GM18520 (cell line): ENCODE measurements at regions not wholly inside any gene's neighbourhood (a gene's known extent, or its start where the extent isn't known, plus 50 kb on each side); places are given as distances from the start of the nearest gene placed in this dataset.
"Not testable (repeated sequence)": the region's sequence is repeated elsewhere in the genome, so short reads cannot be mapped to it uniquely, and the experiment has no call there.

Experiments
- ATAC-seq: cut with Tn5 transposase; IDR thresholded peaks from one replicate; pipeline ENCODE4 v1.9.1; 2021; ENCODE audit not compliant: unreplicated experiment

DNA sequence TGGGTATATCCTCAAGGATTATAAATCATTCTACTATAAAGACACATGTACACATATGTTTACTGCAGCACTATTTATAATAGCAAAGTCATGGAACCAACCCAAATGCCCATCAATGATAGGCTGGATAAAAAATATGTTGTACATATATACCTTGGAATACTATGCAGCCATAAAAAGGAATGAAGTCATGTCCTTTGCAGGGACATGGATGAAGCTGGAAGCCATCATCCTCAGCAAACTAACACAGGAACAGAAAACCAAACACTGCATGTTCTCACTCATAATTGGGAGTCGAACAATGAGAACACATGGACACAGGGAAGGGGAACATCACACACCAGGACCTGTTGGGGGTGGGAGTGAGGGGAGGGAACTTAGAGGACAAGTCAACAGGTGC is 715.0 kb upstream of the ADGRB3 start:
- ATAC-seq: not testable (repeated sequence)

DNA sequence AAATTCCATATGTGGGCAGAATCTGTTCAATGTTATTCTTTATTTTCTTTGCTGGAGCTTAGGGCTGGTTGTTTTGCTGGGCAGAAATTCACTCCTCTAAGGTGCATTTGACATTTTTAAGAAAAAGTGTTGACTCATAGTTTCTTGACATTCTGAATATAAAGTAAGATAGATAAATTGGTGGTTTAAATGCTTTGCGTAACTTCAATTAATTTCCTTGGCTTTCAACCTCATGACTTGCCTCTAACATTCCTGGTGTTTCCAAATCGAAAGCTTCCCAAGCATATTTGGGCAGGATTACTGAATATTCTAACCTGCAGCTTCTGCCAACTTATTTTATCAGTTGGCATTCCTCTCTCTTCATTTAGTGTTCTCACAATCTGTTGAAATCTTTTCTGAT is 718.7 kb upstream of the ADGRB3 start:
- ATAC-seq: no peak

DNA sequence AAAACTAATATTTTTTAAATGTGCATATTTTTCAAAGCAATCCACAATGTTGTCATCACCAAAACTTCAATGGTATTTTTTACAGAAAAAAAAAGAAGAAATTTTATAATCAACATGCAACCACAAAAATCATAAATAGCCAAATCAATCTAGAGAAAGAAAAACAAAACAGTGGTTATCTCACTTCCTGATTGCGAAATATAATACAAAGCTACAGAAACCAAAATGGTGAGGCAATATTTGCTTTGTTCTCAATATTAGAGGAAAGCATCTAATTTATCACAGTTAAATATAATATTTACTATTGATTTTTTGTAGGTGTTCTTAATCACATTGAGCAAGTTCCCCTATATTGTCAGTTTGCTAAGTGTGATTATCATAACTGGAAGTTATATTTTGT is 720.7 kb upstream of the ADGRB3 start:
- no peak for ATAC-seq

DNA sequence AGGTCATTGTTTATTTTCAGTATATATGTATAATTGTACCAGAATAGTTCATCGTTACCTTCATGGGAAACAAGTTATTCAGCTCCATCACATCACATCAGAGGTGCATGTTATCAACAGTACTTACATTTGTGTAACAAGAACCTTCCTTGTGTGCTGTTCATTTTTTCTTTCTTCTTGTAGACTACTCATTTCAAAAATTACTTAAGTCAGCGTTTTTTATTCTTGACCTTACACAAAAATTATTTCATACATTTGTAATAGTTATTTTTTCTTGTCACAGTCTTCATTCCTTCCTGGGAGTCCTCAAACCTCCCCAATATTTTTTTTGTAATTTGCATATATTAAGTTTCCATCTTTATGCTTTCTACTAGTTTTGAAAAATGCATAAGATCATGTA is 725.7 kb upstream of the ADGRB3 start:
- ATAC-seq: no peak

DNA sequence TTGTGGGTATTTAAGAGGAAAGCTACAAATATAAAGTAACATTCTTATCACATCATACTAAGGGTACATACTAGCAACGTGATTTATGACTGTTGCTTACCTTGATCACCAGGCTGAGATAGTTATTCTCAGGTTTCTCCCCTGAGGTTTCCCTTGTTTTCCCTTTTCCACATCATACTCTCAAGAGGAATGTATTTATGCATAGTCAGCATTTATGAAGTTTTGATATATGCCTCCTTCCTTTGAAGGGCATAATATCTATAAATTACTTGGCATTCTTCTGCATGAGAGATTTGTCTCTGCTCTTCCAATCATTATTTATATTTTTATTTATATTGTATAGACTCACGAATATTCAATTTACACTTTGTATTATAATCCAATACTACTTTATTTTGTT is 726.7 kb upstream of the ADGRB3 start:
- no peak for ATAC-seq

DNA sequence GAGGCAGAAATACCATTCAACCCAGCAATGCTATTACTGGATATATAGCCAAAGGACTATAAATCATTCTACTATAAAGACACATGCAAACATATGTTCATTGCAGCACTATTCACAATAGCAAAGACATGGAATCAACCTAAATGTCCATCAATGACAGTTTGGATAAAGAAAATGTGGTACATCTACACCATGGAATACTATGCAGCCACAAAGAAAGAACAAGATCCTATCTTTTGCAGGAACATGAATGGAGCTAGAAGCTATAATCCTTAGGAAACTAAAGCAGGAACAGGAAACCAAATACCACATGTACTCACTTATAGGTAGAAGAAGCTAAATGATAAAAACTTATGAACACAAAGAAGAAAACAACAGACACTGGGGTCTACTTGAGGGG is 730.3 kb upstream of the ADGRB3 start:
- not testable (repeated sequence) for ATAC-seq

DNA sequence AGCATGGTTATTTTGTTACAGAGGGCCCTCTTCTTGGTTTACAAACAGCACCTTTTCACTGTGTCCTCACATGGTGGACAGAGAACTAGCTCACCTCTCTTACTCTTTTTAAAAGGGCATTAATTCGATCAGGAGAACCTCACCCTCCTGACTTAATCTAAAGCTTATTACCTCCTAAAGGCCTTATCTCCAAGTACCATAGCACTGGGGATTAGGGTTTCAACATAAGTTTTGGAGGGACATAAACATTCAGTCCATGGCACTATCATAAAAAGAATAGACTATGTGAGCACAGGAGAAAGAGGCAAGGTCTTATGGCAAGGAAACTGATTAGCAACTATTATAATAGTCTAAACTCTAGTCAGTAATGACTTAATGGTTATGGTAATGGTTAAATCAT is 736.2 kb upstream of the ADGRB3 start:
- ATAC-seq: no peak

DNA sequence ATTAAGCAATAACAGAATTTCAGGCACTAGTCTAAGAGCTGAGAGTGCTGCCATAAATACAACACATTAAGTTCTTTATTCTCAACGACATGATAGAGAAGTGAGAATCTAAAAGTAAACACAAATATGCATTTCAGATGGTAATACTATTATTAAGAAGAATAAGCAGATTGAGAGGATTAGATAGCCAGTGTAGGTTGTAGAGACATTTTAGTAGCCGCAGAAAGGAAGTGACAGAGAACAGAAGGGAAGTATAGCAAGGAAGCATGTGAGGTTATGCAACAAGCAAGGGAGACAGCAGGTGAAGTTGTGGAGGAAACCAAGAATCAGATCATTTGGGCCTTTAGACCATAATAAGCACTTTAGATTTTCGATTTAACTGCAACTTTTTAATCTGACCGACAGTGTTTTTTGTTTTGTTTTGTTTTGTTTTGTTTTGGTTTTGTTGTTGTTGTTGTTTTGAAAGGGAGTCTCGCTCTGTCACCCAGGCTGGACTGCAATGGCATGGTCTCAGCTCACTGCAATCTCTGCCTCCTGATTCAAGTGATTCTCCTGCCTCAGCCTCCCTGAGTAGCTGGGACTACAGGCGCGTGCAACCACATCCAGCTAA is 737.0 kb upstream of the ADGRB3 start:
- ATAC-seq: no peak

DNA sequence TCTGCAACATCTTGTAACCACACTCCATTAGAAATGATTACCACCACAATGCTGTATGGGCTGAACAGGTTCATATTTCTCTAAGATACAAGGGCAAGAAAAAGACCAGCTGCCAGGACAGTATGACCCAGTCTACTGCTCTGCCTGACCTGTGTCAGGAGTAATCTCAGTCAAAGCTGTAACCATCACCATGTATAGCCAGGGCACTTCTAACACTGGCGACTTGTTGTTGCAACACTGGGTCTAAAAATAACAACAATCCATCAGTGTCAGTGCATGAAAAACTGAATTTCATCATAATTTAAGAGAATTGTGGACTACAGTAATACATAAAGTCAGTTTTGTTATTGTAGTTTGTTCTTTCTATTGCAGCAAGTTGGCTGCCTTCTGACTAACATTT is 738.6 kb upstream of the ADGRB3 start:
- no peak for ATAC-seq

DNA sequence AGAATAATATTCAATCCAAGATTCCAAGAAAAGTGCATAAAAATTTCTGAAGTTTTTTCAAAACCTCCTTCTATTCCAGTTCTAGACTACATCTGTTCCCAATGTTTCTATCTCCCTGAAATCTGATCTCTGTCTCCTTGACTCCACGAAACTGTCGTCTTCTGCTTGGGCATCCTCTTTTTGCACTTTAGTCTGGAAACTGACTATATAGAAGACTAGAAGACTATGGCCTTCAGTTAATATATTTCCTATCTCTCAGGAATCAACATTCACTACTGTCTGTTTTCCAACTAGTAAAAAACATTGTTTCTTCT is 745.4 kb upstream of the ADGRB3 start:
- no peak for ATAC-seq

DNA sequence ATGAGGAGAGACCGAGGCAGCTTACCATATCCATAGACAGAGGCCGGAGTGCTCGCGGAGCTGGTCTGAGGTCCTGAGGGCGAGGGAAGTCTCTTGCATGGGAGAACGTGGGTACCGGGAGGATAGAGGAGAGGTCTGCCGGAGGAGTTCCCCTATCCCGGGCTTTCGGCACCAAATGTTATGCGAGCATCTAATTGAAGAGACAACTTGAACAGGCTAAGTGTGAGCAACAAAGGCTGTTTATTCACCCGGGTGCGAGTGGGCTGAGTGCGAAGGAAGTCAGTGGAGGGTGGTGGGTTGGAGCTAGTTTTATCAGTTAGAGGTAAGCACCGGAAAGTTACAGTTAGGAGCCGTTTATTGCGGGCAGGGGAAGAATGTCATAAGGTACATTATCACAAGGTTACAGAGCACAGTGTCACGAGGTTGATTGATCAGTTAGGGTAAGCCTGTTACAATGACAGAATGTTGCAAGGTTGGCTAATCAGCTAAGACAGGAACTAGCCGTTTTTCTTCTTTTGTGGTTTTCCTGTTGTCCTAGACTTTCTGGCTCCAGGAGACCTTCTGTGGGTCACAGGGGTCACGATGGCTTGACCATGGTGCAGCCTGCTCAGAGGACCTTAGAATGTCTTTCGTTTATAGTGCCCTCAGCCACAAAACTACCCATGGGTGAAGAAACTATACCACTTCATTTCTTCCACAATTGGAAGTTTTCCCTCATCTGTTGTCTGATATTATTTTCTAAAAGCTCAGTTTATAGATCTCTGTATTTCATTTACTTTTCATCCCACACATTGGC is 746.0 kb upstream of the ADGRB3 start:
- ATAC-seq: no peak

DNA sequence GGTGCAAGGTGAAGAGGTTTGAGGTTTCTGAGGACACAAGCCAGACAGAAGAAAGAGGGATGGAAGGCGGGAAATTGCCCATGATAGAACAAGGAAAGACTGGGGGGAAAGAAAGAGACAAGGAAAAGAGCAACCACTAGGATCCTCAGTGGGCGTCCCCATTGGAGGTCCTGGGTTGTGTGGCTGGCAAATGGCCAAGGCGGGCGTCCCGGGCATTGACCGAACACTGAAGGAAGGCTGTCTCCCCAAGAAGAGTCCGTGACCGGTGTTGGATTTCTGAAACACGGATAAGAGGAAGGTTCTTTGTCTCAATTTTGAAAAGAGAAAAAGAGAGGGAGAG is 746.6 kb upstream of the ADGRB3 start:
- no peak for ATAC-seq

DNA sequence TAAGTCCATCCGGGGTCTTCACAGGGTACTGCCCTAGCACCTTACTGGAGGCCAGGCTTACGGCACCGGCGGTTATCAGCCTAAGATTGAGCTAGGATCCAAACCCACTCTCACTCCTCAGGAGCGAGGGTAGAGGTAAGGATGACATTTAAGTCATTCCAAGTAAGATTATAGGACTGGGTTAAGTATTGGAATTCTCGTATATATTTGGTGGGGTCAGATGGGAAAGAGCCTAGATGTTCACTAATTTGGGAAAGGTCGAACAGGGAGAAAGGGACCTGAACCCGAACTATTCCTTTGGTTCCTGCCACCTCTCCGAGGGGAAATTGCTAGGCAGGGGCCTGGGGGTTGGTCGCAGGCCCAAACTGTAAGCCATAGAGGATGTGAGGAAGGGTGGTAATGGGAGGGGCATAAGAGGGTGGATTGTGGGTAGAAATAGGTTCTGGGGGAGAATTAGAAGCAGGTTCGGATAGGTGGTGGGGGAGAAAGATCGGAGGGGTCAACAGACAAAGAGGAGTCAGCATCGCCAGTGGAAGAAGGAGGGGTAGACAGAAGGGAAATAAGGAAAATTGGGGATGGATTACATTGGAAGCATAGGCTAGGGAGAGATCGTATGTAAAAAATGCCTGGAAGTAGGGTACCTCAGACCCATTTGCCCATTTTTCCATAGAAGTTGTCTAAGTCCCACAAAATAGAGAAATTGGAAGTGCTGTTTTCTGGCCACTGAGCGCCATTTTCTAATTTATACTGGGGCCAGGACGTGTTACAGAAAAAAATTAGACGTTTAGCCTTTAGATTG is 747.1 kb upstream of the ADGRB3 start:
- no peak for ATAC-seq

DNA sequence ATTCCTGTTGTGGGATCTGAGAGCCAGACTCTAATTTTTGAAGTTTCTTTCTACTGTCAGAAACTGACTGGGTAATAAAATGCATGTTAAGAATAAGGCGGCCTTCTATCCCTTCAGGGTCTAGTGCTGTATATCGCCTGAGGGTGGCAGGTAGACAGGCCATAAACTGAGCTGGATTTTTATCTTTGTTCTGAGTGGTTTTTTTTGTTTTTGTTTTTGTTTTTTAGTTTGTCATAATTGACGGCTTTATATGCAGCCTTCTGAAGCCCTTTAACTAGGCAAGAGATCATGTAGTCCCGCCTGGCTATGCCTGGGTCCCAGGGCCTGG is 747.7 kb upstream of the ADGRB3 start:
- no peak for ATAC-seq

DNA sequence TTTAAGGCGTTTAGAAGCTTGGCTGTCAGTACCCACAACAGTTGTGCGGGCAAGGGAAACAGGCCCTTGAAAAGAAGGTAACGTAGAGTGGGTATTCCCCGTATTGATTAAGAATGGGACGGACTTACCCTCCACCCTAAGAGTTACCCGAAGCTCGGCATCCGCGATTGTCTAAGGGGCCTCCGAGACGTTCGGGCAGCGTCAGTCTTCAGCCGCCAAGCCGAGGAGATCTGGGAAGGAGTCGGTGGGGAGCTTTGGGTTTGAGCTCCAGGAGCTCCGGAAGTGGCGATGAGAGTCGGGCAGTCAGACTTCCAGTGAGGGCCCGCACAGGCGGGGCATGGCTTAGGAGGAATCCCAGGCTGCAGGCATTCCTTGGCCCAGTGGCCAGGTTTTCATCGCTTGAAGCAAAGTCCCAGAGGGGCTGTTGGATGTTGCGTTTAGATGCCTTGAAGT is 748.2 kb upstream of the ADGRB3 start:
- no peak for ATAC-seq

DNA sequence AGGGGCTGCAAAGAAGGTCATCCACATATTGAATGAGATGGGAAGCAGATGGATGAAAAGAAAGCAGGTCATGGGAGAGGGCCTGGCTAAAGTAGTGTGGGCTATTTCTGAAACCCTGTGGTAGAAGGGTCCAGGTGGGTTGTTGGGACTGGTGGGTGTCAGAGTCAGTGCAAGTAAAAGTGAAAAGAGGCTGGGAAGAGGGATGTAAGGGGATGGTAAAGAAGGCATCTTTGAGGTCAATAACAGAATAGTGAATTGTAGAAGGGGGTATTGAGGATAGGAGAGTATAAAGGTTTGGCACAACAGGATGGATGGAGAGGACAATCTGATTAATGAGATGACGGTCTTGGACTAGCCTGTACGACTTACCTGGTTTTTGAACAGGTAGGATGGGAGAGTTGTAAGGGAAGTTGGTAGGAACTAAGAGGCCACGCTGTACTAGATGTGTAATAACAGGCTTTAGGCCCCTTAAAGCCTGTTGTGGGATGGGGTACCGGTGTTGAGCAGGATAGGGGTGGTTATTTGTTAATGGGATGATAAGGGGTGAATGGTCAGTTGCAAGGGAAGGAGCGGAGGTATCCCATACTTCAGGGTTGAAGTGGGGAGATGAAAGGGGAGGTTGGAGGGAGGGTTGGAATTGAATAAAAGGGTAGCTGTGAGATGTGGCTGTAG is 748.9 kb upstream of the ADGRB3 start:
- ATAC-seq: no peak

DNA sequence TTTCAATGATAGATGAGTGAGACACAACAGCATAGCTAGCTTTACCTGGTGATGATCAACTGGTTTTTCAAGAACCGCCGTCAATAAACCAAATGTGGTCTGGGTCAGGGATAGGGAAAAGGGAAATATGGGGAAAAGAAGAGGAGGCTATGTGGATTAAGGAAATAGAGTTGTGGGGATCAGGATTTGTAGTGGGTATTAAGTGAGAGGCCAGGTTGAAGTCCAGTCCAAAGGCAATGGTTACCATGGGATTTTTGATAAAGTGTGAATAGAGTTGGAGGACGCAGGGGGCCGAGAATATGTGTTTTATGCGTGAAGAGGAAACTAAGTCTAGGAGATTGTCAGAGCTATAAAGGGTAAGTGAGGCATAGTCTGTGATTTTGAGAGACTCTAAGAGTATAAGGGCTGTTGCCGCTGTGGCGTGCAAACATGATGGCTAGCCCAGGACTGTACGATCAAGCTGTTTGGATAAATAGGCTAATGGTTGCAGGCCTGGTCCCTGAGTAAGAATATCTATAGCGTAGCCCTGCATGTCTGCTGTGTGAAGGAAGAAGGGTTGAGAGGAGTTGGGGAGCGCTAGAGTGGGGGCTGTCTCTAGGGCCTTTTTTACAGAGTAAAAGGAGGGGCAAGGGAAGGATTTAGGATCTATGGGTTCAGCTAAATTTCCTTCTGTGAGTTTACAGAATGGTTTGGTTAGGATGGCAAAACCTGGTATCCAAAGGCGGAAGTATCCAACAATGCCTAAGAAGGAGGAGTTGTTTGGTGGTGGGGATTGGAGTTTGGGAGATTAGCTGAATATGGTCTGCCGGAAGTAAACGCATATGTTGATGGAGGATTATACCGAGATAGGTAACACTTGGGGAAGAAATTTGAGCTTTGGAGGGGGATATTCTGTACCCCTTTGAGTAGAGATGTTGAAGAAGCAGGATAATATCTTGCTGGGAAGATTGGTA is 749.7 kb upstream of the ADGRB3 start:
- ATAC-seq: no peak

DNA sequence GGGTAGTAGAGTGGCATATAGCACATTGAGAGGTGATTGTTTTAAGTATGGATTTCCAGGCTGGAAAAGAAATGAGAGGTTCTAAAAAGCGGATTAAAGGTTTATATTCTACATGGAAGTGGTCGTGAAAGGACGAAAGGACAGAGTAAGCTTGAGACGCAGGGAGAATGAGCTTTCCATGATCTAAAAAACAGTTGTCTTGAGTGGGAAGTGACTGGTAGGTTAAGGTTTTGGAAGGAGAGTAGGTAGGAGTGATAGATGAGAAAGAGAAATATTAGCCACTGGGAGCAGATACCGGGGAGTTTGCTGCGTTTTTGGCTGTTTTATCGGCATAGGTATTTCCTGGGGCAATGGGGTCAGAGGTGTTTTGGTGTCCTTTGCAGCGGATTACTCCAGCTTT is 750.6 kb upstream of the ADGRB3 start:
- ATAC-seq: no peak

DNA sequence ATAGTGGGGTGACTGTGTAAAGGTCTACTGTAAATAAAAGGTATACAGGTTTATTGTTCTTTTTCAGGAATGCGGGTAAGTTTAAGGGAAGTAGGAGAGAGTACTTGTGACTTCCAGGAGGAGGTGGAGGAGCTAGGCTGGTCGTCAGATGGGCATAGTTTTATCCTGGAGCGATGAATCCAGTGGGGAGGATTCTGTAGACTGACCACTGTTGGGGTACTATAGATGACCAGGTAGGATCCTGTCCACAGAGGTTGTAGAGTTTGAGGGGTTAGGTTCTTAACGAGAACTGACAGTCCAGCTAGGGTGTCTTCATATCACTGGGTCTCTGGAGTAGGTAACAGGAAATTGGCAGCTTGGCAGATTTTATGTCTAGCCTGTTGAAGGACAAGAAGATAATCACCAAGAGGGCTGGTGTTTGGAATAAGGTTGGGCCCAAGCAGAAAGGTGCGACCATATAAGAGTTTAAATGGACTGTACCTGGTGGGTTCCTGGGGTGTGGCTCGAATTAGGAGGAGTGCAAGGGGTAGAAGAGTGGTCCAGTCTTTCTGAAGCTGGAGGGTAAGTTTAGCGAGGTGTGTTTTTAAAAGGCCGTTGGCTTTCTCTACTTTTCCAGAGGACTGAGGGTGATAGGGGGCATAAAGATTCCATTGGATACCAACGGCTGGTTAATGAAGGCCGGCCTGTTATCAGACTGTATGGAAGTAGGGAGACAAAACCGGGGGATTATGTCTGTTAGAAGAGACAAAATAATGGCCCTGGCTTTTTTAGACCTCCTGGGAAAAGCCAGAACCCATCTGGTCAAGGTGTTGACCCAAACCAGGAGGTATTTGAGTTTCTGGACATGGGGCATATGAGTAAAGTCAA is 751.3 kb upstream of the ADGRB3 start:
- ATAC-seq: no peak
